ENCODE measurements at regions not wholly inside any gene's neighbourhood (a gene's known extent, or its start where the extent isn't known, plus 50 kb on each side); places are given as distances from the start of the nearest gene placed in this dataset.

- no peak overlapping the region for H3K4me3 ChIP-seq (replicated peaks in 1 of 2; ENCODE audit: low read depth in 2 of 2, low read length in 2 of 2)
- TF ChIP-seq CTCF (IDR thresholded peaks at IDR 0.05; ENCODE audit: low read depth, low read length), result no peak
- no peak for DNase-seq (ENCODE audit: low read depth in 2 of 2)
These were observed 293.2 kb upstream of the RASGRP1 start for GRCh38 chr15:38857814-38858213.

- no peak overlapping the region for H3K4me3 ChIP-seq (replicated peaks in 1 of 2; ENCODE audit: low read depth in 2 of 2, low read length in 2 of 2)
- no peak for DNase-seq (ENCODE audit: low read depth in 2 of 2)
These were observed 295.0 kb upstream of the RASGRP1 start for GRCh38 chr15:38859574-38859973.

GRCh38 chr15:38860253-38860652 lies 295.6 kb upstream of the RASGRP1 start:
- TF ChIP-seq CTCF (IDR thresholded peaks at IDR 0.05; ENCODE audit: low read depth, low read length), result no peak
- DNase-seq (ENCODE audit: low read depth in 2 of 2), result peak; percentile 61 to 73

More at GRCh38 chr15:38859574-38859973, 295.0 kb upstream of the RASGRP1 start:
- no peak for TF ChIP-seq CTCF (IDR thresholded peaks at IDR 0.05; ENCODE audit: low read depth, low read length)

GRCh38 chr15:38860674-38861073 lies 296.1 kb upstream of the RASGRP1 start:
- DNase-seq (ENCODE audit: low read depth in 2 of 2), result peak; percentile 15 to 78
- H3K4me3 ChIP-seq (replicated peaks in 1 of 2; ENCODE audit: low read depth in 2 of 2, low read length in 2 of 2), result no peak overlapping the region
- TF ChIP-seq CTCF (IDR thresholded peaks at IDR 0.05; ENCODE audit: low read depth, low read length), result no peak

More at GRCh38 chr15:38860253-38860652, 295.6 kb upstream of the RASGRP1 start:
- no peak overlapping the region for H3K4me3 ChIP-seq (replicated peaks in 1 of 2; ENCODE audit: low read depth in 2 of 2, low read length in 2 of 2)

GRCh38 chr15:38861108-38861507 lies 296.5 kb upstream of the RASGRP1 start:
- DNase-seq (ENCODE audit: low read depth in 2 of 2), result no peak
- no peak overlapping the region for H3K4me3 ChIP-seq (replicated peaks in 1 of 2; ENCODE audit: low read depth in 2 of 2, low read length in 2 of 2)
- TF ChIP-seq CTCF (IDR thresholded peaks at IDR 0.05; ENCODE audit: low read depth, low read length), result no peak

- DNase-seq (ENCODE audit: low read depth in 2 of 2), result no peak
- no peak overlapping the region for H3K4me3 ChIP-seq (replicated peaks in 1 of 2; ENCODE audit: low read depth in 2 of 2, low read length in 2 of 2)
- no peak for TF ChIP-seq CTCF (IDR thresholded peaks at IDR 0.05; ENCODE audit: low read depth, low read length)
These were observed 297.5 kb upstream of the RASGRP1 start for GRCh38 chr15:38862099-38862498.

- no peak for TF ChIP-seq CTCF (IDR thresholded peaks at IDR 0.05; ENCODE audit: low read depth, low read length)
- DNase-seq (ENCODE audit: low read depth in 2 of 2), result no peak
- no peak overlapping the region for H3K4me3 ChIP-seq (replicated peaks in 1 of 2; ENCODE audit: low read depth in 2 of 2, low read length in 2 of 2)
These were observed 298.8 kb upstream of the RASGRP1 start for GRCh38 chr15:38863381-38863780.

All from cardiac fibroblast (primary cell).